ENCODE measurements at regions not wholly inside any gene's neighbourhood (a gene's known extent, or its start where the extent isn't known, plus 50 kb on each side); places are given as distances from the start of the nearest gene placed in this dataset.

DNA sequence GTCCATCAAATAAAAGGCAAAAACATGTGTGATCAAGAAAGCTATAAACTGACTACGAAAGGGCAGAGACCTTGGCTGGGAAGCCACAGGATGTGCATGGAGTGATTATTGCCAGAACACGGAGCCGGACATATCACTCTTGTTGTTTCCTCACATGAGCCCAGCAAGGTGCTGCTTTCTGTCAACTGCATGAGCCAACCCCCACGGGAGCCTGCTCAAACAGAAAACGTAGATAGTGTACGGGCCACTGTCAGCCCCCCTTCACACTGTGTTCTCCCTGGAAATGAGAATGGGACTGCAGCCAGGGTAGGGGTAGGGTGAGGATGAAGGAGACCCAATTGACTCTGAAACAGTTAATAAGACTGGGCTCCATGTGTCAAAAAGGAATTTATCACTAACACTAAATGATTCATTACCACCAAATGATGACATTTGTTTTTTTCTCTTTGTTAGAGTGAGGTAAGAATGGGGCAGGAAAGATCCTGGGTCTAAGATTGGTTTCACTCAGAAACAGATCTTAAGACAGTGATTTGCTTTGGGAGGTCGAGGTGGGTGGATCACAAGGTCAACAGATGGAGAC, 235.8 kb downstream of the MREG start:
- Histone ChIP-seq H3K27me3 (ENCODE audit: control insufficient read depth, insufficient read depth, low read length) (no peaks in the 10 kb centered on the region), H3K4me1 (ENCODE audit: control insufficient read depth, insufficient read depth, low read length) (peaks cover under 1% of the 10 kb centered on the region), H3K36me3 (ENCODE audit: control insufficient read depth, insufficient read depth, low read length) (no peaks in the 10 kb centered on the region), H3K9ac (ENCODE audit: low read depth, low read length) (no peak overlapping the region), H3K9me3 (ENCODE audit: control insufficient read depth, insufficient read depth, low read length) (no peaks in the 10 kb centered on the region), H3K4me3 (ENCODE audit: low read depth, low read length) (no peak overlapping the region)

DNA sequence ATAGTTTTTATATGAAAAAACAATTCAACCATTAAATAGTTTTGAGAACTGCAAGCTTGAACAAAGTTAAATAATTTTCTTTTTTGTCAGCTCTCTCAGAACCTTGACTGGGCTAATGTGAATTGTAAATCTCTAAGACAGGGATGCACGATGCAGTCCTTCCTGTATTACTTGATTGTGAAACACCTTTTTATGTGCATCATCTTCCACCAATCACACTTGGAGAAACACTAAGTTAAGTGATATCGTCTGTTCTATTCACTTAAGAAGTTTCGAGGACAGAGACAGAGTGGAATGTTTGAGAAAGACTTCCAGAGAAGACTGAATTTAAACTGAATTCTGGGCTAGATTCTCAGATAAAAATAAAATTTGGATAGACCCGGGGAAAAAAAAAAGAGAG, 238.2 kb downstream of the MREG start:
- no peak overlapping the region for H3K9ac ChIP-seq (ENCODE audit: low read depth, low read length)
- H3K4me1 ChIP-seq (ENCODE audit: control insufficient read depth, insufficient read depth, low read length) = peaks cover 11% of the 10 kb centered on the region
- no peak overlapping the region for H3K4me3 ChIP-seq (ENCODE audit: low read depth, low read length)
- H3K36me3 ChIP-seq (ENCODE audit: control insufficient read depth, insufficient read depth, low read length) = no peaks in the 10 kb centered on the region
- no peaks in the 10 kb centered on the region for H3K27me3 ChIP-seq (ENCODE audit: control insufficient read depth, insufficient read depth, low read length)
- no peaks in the 10 kb centered on the region for H3K9me3 ChIP-seq (ENCODE audit: control insufficient read depth, insufficient read depth, low read length)

DNA sequence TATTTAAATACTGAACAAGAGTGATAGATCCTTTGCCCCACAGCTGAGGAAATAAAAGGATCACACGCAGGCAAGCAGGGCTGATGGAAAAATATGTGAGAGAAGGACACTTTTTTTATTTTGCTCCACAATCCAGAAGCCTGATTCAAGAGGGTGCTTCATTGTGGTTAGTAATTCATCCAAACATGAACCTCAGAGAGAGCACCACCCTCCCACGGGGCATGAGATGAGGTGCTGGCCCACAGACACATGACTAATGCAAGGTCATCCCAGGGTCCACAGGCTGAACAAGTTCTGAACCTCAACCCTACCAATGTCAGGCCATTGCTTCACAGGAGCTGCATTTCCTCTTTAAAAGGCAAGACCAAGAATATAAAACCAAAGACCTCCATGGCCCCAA, 239.6 kb downstream of the MREG start:
- no peak overlapping the region for H3K4me3 ChIP-seq (ENCODE audit: low read depth, low read length)
- no peaks in the 10 kb centered on the region for H3K36me3 ChIP-seq (ENCODE audit: control insufficient read depth, insufficient read depth, low read length)
- no peaks in the 10 kb centered on the region for H3K27me3 ChIP-seq (ENCODE audit: control insufficient read depth, insufficient read depth, low read length)
- H3K9me3 ChIP-seq (ENCODE audit: control insufficient read depth, insufficient read depth, low read length) = no peaks in the 10 kb centered on the region
- H3K9ac ChIP-seq (ENCODE audit: low read depth, low read length) = no peak overlapping the region
- peaks cover 11% of the 10 kb centered on the region for H3K4me1 ChIP-seq (ENCODE audit: control insufficient read depth, insufficient read depth, low read length)

DNA sequence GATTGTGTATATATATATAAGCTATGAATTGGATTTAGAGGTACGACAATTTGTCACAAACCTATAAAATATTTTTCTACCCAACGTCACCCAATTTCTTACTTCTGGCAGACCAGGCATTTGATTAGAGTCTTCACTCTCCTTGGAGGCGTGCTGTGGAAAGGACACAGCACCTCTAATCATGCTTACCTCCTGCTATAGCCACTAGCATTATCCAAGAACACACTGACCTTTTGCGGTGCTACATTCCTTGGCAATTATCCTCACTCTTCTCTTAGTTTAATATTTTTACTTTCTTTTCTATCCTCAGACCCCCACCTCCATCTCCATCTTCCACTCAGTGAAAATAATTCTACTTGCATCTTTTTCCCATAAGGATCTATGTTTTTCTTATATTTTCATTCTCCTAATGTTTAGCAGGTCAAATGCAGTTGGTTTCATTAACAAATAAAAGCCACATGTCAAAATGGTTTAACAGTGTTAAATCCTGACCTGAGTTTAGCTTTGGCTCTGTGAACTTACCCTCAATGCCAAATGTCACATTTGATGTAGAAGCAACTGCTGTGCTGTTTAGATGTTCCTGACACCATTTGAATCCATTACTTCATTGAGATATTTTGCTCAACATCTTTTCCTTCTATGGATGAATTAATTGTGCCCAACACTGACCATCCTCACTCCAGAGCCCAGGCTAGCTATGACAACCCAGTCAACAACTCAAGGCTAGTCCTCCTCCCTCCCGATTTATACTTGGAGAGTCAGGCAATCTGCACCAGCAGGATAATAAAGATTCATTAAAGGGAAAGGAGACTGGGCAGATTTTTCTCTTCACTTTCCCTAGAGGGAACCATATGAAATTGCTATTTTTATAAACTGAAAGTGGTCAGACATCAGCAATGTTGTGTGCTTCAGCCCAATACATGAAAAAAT, 240.5 kb downstream of the MREG start:
- no peaks in the 10 kb centered on the region for H3K9me3 ChIP-seq (ENCODE audit: control insufficient read depth, insufficient read depth, low read length)
- no peak overlapping the region for H3K4me3 ChIP-seq (ENCODE audit: low read depth, low read length)
- no peaks in the 10 kb centered on the region for H3K27me3 ChIP-seq (ENCODE audit: control insufficient read depth, insufficient read depth, low read length)
- H3K36me3 ChIP-seq (ENCODE audit: control insufficient read depth, insufficient read depth, low read length) = no peaks in the 10 kb centered on the region
- no peak overlapping the region for H3K9ac ChIP-seq (ENCODE audit: low read depth, low read length)
- peaks cover 11% of the 10 kb centered on the region for H3K4me1 ChIP-seq (ENCODE audit: control insufficient read depth, insufficient read depth, low read length)

DNA sequence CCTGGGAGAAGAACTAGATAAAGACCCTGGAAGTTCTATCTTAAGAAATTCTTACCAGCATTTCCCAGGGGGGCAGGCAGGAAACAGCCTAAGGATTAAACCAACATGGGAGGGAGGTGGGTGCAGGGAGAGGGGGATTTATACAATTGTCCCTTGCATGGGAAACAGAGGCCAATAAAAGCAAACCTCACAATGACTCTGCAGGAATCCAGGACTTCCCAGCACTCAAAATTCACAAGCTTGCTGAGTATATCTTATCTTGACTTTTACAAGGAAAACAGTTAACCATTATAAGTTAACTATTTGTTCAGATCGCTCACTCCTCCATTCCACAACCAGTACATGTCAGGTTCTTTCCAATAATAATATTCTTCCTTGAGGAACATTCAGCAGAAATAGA, 241.3 kb downstream of the MREG start:
- Histone ChIP-seq H3K27me3 (ENCODE audit: control insufficient read depth, insufficient read depth, low read length) (no peaks in the 10 kb centered on the region), H3K9ac (ENCODE audit: low read depth, low read length) (no peak overlapping the region), H3K4me1 (ENCODE audit: control insufficient read depth, insufficient read depth, low read length) (peaks cover 11% of the 10 kb centered on the region)

DNA sequence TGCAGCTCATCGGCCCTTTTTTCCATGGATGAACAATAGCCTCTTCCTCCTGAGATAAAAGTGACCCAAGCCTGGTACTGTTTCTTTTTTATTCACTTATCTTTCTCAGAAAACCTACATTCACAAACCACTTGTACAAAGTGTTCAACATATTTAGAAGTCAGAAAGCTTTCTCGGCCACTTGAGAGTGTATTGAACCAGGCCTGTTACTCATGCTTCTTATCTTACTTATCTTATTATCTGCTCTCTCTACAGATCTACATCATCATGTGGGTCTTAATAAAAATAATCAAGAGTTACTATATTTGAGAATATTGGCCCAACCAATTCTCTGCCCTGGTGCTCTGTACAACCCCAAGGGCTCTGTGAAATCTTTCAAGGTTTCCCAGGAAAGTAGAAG, 242.1 kb downstream of the MREG start:
- Histone ChIP-seq H3K9ac (ENCODE audit: low read depth, low read length) (no peak overlapping the region), H3K4me1 (ENCODE audit: control insufficient read depth, insufficient read depth, low read length) (peaks cover 11% of the 10 kb centered on the region)

More for the DNA sequence above, 241.3 kb downstream of the MREG start:
- Histone ChIP-seq H3K4me3 (ENCODE audit: low read depth, low read length) (no peak overlapping the region), H3K36me3 (ENCODE audit: control insufficient read depth, insufficient read depth, low read length) (no peaks in the 10 kb centered on the region), H3K9me3 (ENCODE audit: control insufficient read depth, insufficient read depth, low read length) (no peaks in the 10 kb centered on the region)

DNA sequence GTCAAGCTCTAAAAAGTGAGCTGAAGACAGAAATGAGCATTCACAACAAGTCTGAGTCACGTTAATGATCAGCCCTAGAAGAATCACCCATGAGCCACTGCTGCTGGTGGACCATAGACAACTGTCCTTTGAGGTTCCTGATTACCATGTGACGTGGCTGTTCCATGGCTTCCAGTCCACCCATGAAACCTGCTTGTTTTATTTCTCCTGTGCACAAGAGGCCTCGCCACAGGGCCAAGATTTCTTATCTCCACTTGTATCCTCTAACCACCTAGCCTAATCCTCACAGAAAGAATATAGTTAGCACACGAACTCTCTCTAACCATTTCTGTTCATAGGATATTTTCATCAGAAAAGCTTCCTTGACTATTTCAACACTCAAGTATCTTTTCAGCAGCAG, 242.7 kb downstream of the MREG start:
- H3K9ac ChIP-seq (ENCODE audit: low read depth, low read length) = no peak overlapping the region
- H3K9me3 ChIP-seq (ENCODE audit: control insufficient read depth, insufficient read depth, low read length) = no peaks in the 10 kb centered on the region
- peaks cover 11% of the 10 kb centered on the region for H3K4me1 ChIP-seq (ENCODE audit: control insufficient read depth, insufficient read depth, low read length)
- H3K27me3 ChIP-seq (ENCODE audit: control insufficient read depth, insufficient read depth, low read length) = no peaks in the 10 kb centered on the region
- no peak overlapping the region for H3K4me3 ChIP-seq (ENCODE audit: low read depth, low read length)
- H3K36me3 ChIP-seq (ENCODE audit: control insufficient read depth, insufficient read depth, low read length) = no peaks in the 10 kb centered on the region

More for the DNA sequence above, 242.1 kb downstream of the MREG start:
- Histone ChIP-seq H3K9me3 (ENCODE audit: control insufficient read depth, insufficient read depth, low read length) (no peaks in the 10 kb centered on the region), H3K27me3 (ENCODE audit: control insufficient read depth, insufficient read depth, low read length) (no peaks in the 10 kb centered on the region), H3K36me3 (ENCODE audit: control insufficient read depth, insufficient read depth, low read length) (no peaks in the 10 kb centered on the region), H3K4me3 (ENCODE audit: low read depth, low read length) (no peak overlapping the region)

DNA sequence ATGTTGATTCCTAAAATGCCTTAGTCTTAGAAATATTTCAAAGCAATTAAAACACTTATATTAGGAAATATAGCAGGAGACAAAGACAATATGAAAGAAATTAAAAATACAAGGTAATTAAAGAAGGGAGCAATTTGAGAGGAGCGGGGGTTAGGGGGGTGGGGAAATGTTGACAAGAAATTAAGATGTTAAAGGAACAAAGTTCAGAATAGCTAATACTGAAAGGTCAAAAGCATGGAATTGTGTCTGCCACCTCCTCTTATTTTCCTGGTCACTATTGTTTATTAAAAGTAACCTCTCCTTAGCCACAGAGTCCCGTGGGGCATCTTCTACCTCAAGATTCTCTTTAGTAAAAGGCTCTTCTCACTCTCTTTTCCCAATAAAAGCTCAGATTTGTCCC, 244.1 kb downstream of the MREG start:
- no peak overlapping the region for H3K4me3 ChIP-seq (ENCODE audit: low read depth, low read length)
- peaks cover 11% of the 10 kb centered on the region for H3K4me1 ChIP-seq (ENCODE audit: control insufficient read depth, insufficient read depth, low read length)

DNA sequence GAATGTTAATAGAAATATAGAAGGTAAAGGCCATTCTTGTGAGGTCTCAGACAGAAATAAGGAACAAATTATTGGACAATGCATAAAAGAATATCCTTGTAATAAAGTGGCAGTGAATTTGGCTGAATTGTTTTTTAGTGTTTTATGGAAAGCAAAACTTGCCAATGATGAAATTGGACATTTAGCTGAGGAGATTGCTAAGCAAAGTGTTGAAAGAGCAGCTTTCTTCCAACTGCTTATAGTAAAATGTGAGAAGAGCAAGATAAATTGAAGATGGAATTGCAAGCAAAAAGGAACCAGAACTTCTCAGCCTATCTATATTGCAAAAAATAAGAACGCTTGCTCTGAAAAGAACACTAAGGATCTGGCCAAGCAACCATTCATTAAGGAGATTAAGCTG, 245.7 kb downstream of the MREG start:
- no peaks in the 10 kb centered on the region for H3K36me3 ChIP-seq (ENCODE audit: control insufficient read depth, insufficient read depth, low read length)
- H3K27me3 ChIP-seq (ENCODE audit: control insufficient read depth, insufficient read depth, low read length) = no peaks in the 10 kb centered on the region
- H3K9me3 ChIP-seq (ENCODE audit: control insufficient read depth, insufficient read depth, low read length) = no peaks in the 10 kb centered on the region
- H3K4me1 ChIP-seq (ENCODE audit: control insufficient read depth, insufficient read depth, low read length) = peaks cover 11% of the 10 kb centered on the region
- no peak overlapping the region for H3K9ac ChIP-seq (ENCODE audit: low read depth, low read length)
- no peak overlapping the region for H3K4me3 ChIP-seq (ENCODE audit: low read depth, low read length)

More for the DNA sequence above, 244.1 kb downstream of the MREG start:
- Histone ChIP-seq H3K27me3 (ENCODE audit: control insufficient read depth, insufficient read depth, low read length) (no peaks in the 10 kb centered on the region), H3K9me3 (ENCODE audit: control insufficient read depth, insufficient read depth, low read length) (no peaks in the 10 kb centered on the region), H3K36me3 (ENCODE audit: control insufficient read depth, insufficient read depth, low read length) (no peaks in the 10 kb centered on the region), H3K9ac (ENCODE audit: low read depth, low read length) (no peak overlapping the region)

DNA sequence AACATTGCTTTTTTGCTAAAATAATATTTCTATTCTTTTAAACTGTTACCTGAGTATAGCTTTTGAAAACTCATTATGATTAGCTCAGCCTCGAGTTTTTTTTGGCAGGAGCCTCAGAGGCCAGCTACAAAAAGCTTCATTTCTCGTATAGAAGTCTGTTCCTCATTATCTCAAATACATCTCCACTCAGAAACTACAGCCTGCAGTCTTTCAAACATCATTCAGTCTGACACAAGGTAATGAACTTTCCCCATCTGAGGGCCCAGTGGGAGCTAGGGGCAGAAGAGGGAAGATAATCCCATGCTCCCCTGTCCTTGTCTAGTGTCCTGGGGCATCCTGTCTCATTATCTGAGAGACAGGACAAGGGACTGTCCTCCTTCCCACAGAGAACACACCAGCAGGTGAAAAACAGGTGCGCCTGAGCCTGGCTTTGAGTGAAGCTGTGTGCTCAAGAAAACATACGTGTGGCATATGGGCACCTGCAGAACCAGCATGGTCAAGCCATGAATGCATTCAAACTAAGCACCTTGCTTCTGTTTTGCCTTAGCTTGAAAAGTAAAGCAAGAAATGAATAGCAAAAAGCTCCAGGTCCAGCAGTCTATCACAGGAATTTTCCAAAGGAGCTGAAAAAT, 247.5 kb downstream of the MREG start:
- Histone ChIP-seq H3K36me3 (ENCODE audit: control insufficient read depth, insufficient read depth, low read length) (no peaks in the 10 kb centered on the region), H3K9ac (ENCODE audit: low read depth, low read length) (no peak overlapping the region), H3K9me3 (ENCODE audit: control insufficient read depth, insufficient read depth, low read length) (no peaks in the 10 kb centered on the region), H3K27me3 (ENCODE audit: control insufficient read depth, insufficient read depth, low read length) (no peaks in the 10 kb centered on the region), H3K4me1 (ENCODE audit: control insufficient read depth, insufficient read depth, low read length) (no peaks in the 10 kb centered on the region), H3K4me3 (ENCODE audit: low read depth, low read length) (no peak overlapping the region)

DNA sequence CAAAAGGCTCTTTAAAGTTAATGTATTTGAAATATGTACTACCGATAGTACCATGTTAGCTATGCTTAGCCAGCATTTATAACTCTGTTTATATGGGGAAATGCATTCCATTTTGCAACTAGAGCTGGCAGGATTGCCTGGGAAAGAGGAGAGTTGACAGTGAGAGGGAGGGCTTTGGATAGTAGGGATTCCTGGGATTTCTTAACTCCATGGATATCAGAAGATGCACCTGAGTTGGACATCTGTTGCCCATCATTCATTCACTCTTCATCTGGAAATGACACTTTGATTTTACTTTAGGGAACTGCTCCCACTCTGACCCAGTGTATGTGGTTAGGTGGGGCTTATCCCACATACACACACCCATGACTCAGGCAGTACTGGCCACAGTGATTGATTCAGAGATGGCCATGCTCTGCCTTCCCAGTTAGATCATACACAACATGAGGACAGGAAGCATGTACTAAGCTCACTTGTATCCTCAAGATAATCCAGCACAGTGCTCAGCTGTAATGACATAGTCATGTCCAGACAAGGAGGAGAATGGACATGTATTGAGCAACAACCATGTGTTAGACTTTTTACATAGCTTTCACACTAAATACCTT, 248.8 kb downstream of the MREG start:
- H3K4me3 ChIP-seq (ENCODE audit: low read depth, low read length) = no peak overlapping the region
- H3K4me1 ChIP-seq (ENCODE audit: control insufficient read depth, insufficient read depth, low read length) = no peaks in the 10 kb centered on the region
- no peaks in the 10 kb centered on the region for H3K36me3 ChIP-seq (ENCODE audit: control insufficient read depth, insufficient read depth, low read length)
- no peaks in the 10 kb centered on the region for H3K9me3 ChIP-seq (ENCODE audit: control insufficient read depth, insufficient read depth, low read length)
- H3K9ac ChIP-seq (ENCODE audit: low read depth, low read length) = no peak overlapping the region
- H3K27me3 ChIP-seq (ENCODE audit: control insufficient read depth, insufficient read depth, low read length) = no peaks in the 10 kb centered on the region

All from iPS-15b (cell line).